HG02973 (cell line): ENCODE measurements at regions not wholly inside any gene's neighbourhood (a gene's known extent, or its start where the extent isn't known, plus 50 kb on each side); places are given as distances from the start of the nearest gene placed in this dataset.
"Not testable (repeated sequence)": the region's sequence is repeated elsewhere in the genome, so short reads cannot be mapped to it uniquely, and the experiment has no call there.

Source experiments
- ATAC-seq: cut with Tn5 transposase; IDR thresholded peaks from one replicate; pipeline ENCODE4 v1.9.1; 2021; ENCODE audit warnings: moderate library complexity; ENCODE audit not compliant: unreplicated experiment

DNA sequence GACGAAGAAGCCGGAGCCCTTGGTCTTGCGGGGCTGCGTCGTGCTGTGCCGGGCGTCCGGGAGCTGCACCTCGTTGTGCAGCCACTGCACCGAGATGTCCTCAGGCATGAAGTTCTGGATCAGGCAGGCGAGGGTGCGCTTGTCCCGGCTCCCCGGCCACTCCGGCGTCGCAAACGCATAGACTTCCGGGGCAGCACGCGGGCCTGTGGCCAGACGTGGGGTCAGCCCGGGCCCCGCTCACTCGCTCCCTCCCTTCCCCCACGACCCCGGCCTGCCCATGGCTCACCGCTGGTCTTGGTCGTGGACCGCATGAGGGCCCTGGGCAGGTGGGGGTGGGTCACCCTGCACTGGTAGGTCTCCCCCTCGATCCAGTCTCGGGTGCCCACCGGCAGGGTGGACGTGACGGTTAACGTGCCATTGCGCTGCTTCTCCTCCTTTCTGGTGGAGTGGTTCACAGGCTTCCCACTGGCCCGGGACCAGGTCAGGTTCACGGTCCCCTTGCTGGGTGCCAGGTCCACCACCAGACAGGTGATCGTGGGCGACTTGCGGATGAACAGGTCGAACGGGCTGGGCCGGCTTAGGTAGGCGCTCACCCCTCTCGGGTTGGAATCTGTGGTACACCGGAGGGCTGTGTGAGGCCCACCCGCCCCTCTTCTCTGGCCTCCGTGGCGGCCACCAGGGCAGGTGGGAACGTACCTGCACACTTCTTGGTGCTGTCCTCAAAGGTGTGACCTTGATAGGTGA lies 74.0 kb downstream of the TMEM121 start:
- not testable (repeated sequence) for ATAC-seq

DNA sequence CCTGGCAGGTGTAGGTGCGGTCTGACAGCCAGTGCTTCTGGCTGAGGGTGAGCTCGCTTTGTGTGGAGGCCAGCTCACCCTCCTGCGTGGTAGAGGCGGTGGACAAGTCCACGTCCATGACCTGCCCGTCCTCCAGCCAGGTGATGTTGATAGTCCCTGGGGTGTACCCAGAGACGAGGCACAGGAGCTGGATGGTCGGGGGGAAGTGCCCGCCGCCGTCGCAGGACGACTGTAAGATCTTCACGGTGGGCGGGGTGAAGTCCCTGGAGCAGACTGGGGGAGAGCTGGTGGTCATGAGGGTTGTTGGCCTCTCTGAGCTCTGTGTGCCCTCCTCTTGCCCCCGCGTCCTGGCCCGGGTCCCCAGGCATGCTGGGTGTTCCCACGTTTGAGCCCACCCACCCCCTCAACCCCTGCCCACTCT lies 74.6 kb downstream of the TMEM121 start:
- ATAC-seq: no peak

DNA sequence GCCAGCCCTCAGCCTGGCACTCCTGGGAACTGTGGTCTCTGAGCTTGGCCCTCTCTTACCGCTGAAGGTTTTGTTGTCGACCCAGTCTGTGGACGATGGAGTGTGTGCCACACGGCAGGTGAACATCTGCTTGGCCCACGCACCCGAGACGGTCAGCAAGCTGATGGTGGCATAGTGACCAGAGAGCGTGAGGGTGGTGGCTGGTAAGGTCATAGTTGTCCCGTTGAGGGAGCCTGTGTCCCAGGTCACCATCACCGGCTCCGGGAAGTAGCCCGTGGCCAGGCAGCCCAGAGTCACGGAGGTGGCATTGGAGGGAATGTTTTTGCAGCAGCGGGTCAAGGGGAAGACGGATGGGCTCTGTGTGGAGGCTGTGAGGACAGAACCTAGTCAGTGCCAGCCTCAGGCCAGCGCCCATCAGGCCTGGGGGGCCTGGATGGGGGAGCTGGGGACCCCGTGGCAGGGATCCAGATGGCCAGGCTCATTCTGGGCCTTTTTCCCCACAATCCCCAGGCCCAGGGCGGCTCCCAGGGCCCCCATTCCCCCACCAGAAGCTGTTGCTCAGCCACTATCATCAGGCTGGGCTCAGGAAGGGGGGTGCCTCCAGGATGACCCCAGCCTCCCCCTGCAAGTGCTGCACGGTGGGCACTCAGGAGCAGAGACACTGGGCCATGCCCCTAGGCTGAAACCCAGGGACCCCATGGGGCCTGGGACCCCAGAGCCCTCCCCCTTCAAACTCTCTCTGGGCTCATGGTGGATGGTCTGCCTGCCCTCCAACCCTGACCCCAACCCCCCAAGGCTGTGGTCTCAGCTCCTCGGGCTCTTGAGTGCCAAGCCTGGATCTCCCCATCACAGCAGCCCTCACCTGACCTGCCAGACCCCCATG lies 75.2 kb downstream of the TMEM121 start:
- no peak for ATAC-seq

DNA sequence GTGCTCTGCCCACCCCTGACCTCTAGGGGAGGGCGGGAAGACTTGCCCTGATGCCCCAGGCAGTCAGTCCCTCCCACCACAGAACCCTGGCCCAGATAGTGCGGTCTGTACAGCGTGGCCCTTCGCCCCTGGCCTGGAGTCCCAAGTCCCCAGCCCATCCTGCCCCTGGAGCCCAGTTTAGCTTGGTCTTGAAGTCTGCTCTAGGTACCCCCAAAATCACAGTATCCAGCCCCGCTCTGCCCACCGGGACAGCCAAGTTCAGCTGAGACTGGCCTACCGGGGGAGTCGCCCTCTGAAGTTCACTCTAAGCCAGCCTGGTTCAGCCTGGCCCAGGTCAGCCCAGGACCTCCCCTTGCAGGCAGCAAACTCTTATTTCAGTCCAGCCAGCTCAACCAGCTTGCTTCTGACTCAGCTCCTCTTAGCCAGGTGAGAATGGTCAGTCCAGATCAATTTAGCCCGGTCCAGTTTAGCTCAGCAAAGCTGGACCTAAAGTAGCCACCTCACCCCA lies 75.9 kb downstream of the TMEM121 start:
- ATAC-seq: no peak

DNA sequence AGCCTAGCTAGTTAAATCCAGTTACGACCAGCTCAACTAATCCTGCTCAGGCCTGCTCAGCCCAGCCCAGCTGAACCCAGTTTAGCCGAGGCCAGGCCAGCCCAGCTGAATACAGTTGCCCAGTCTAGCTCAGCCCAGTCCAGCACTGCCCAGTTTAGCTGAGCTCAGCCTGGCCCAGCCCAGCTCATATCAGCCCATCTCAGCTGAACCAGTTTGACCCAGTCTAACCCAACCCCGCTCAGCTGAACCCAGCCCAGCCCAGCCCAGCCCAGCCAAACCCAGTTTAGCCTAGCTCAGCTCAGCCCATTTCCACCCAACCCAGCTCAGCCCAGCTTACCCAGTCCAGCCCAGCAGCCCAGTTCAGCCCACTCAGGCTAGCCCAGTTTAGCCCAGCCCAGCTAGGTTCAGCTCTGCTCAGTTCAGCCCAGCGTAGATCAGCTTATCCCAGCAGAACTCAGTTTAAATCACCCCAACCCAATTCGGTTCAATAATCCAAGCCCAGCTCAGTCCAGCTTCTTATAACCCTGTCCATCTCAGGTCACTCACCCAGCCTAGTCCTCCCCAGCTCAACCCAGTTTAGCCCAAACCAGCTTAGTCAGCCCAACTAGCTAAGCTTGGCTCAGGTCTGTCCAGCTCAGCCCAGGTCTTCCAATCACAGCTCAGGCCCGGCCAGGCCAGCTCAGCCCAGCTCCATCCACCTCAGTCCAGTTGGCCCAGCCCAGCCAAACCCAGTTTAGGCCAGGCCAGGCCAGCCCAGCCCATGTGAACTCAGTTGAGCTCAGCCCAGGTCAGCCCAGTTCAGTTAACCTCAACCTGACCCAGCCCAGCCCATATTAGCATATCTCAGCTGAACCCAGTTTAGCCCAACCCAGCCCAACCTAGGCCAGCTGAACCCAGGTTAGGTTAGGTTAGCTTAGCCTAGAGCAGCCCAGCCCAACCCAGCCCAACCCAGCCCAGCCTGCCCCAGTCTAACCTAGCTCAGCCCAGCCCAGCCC lies 76.7 kb downstream of the TMEM121 start:
- no peak for ATAC-seq

DNA sequence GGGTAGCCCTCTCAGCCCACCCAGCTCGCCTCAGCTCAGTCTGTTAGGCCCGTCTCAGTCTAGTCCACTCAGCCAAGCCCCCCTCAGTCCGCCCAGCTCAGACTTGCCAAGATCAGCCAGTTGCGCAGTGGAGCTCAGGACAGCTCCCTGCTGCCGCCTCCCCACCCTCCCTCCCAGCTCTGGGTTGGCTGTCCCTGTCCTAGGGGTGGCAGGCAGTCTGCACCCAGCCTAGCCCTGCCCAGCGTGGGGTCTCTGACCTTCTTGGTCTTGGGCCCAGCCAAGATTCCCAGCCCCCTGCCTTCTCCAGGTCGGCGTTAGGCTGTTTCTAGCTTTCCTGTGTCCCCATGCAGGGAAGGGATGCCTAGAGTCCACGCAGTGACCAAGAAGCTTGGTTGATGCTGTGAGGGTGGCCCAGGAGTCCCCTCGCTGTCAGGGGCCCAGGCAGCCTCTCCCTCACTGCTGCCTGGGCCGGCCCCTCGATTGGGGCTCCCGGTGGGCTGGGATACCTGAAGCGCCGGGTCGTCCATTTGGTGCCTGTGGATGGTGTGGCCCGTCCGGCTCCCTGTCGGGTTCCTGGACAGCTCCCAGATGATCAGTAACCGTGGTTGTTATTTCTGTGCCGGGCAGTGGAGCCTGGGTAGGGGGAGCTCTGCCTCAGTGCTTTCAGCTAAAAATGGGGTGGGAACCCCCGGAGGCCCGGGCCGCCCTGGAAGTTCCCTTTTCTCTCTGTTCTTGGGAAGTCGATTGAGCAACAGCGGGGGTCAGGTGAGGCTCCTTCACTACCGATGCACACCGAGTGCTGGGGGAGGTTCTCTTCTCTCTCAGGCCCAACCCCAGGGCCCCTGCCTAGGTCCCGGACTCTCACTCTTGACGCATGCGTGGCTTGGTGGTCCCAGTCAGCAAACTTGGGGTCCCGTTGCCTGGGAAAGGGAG lies 78.4 kb downstream of the TMEM121 start:
- ATAC-seq: not testable (repeated sequence)

- no peak for ATAC-seq
These were observed 79.3 kb downstream of the TMEM121 start for GRCh38 chr14:105605464-105606304.

- ATAC-seq: not testable (repeated sequence)
These were observed 80.1 kb downstream of the TMEM121 start for GRCh38 chr14:105606305-105606975.

DNA sequence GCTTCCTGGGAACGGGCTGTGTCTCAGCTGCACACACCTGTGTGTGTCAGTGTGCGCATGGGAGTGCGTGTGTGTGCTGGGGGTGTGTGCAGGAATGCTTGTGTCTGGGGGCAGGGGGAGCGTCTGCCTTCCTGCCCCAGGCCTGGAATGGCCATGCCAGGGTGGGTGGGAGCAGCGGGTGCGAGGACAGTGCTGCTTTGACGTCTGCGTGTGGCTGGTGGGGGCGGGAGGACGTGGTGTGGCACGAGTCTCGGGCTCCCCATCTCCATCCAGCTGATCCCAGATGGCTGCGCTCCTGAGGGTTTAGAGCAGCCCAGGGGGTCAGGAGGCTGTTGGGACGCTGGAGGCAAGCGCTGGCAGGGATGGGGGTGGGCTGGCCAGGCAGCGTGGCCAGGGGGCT lies 80.6 kb downstream of the TMEM121 start:
- ATAC-seq: not testable (repeated sequence)

- not testable (repeated sequence) for ATAC-seq
These were observed 88.6 kb downstream of the TMEM121 start for GRCh38 chr14:105614987-105615386.

GRCh38 chr14:105615986-105616801 lies 89.8 kb downstream of the TMEM121 start:
- not testable (repeated sequence) for ATAC-seq

GRCh38 chr14:105616802-105617192 lies 90.4 kb downstream of the TMEM121 start:
- no peak for ATAC-seq

DNA sequence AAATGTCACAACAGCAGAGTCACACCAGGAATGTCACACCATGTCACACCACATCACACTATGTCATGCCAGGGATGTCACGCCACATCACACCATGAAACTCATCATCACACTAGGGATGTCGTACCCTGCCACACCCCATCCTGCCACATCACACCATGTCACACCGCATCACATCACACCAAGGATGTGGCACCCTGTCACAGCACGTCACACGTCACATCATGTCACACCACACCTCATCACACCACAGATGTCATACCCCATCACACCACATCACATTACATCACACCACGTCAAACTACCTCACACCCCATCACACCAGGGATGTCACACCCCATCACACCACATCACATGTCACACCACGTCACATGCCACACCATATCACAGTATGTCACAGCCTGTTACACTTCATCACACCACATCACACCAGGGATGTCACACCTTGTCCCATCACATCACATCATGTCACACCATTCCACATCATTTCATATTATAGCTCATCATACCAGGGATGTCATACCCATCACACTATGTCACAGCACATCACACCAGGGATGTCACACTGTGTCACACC lies 90.9 kb downstream of the TMEM121 start:
- no peak for ATAC-seq

DNA sequence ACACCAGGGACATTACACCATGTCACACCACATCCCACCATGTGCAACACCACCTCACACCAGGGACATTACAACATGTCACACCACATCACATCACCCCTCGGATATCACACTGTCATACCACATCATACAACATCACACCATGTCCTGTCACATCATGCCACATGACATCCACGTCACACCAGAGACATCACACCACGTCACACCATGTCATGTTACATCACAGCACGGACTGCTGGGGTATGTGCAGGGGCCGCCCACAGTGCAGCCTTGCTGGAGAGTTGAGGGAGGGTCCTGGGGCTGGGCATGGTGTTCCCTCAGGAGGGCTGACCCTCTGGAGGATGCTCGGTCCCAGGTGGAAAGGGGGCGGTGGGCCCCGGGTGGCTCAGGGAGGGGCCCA lies 91.4 kb downstream of the TMEM121 start:
- not testable (repeated sequence) for ATAC-seq

GRCh38 chr14:105619324-105619723 lies 92.9 kb downstream of the TMEM121 start:
- not testable (repeated sequence) for ATAC-seq

DNA sequence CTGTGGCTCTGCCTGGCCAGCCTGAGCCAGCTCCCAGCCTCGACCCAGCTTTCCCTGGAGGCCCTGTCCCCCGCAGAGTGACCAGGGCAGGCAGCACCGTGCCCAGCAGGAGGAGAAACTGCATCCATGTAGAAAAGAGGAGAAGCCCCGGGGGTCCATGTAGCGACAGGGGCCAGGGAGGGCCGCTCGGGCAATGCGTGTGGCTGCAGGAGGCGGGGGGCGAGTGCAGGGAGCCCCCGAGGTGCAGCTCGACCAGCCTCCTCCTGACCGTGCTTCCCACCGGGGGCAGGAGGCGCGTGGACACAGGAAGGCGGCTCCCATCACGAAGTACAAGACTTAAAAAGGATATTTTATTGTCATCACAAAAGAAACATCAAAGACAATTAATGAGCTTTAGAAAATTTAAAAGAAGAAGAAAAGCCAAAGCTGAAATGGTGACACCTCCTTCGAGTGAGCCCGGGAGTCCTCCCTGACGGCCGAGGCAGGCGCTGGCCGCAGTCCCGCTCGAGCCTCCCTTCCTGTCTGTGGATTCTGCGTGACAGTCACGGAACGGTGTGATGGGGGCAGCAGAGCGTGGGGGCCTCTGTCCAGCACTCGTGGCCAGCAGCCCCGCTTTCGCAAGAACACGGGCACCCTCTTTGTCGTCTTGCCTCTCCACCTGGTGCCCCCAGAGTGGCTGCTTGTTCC lies 93.9 kb downstream of the TMEM121 start:
- ATAC-seq: not testable (repeated sequence)
